ENCODE measurements at regions not wholly inside any gene's neighbourhood (a gene's known extent, or its start where the extent isn't known, plus 50 kb on each side); places are given as distances from the start of the nearest gene placed in this dataset.

- TF ChIP-seq CTCF (IDR thresholded peaks at IDR 0.05) (no peak), POLR2A (IDR thresholded peaks at IDR 0.05) (no peak)
These were observed 379.2 kb downstream of the ACTL7B start for GRCh38 chr9:108476574-108476973.
